ENCODE measurements at regions not wholly inside any gene's neighbourhood (a gene's known extent, or its start where the extent isn't known, plus 50 kb on each side); places are given as distances from the start of the nearest gene placed in this dataset.
A peak's percentile ranks its signal among the peaks of the same experiment; 100 is the strongest.

- peak; percentile 80 for DNase-seq (ENCODE audit: low read depth)
These were observed 69.0 kb upstream of the GGTA1 start for GRCh38 chr9:121568343-121569265.

- no peak for DNase-seq (ENCODE audit: low read depth)
These were observed 69.6 kb upstream of the GGTA1 start for GRCh38 chr9:121569266-121569648.

DNA sequence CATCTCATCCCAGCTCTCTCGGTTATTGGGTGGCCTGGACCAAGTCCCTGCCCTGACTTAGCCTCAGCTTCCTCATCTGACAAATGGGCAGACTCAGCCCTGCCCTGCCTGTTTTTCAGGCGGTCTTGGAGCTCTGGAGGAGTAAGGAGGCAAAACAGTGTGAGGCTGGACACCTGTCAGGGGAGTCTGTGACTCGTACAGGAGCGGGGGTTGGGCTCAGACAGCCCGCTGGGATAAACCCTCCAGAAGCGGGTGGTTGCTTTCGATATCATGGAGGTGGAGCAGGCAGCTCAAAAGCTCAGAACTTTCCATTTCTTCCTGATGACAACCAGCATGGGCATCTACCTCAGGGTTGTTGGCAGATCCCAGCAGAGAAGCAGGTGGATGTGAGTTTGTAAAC lies 72.9 kb upstream of the GGTA1 start:
- no peak for DNase-seq (ENCODE audit: low read depth)

DNA sequence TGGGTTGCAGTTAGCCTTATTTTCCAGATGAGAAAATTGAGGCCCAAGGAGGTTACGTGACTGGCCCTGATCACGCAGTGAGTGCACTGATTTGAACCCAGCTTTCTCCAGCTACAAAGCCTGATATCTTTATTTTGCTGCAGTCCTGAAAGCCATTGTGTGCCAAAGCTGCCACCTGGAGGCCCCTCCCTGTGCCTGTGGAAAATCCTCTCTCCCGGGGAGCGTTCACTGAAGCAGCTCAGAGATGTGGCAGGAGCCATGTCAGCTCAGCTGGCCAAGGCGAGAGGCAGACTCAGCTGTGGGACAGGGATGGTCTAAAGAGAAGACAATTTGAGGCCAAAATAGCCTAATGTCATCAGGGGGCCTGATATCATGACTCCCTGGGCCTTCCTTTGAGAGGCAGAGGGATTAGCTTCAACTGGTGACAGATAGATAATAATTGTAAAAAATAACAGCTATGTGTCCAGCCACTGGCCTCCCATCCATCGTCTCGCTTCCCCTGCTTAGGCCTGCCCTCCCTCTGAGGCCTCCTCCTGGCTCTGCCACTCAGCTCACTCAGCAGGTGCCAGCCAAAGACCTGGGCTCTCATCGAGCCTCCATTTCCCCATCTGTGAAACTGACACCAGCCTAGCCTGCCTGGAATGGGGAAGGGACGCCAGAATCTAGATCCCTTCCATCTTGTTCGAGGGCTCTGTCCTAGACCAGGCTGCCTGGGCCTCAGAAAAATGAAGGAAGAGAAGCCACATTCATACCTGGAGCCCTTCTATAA lies 74.3 kb upstream of the GGTA1 start:
- no peak for DNase-seq (ENCODE audit: low read depth)

DNA sequence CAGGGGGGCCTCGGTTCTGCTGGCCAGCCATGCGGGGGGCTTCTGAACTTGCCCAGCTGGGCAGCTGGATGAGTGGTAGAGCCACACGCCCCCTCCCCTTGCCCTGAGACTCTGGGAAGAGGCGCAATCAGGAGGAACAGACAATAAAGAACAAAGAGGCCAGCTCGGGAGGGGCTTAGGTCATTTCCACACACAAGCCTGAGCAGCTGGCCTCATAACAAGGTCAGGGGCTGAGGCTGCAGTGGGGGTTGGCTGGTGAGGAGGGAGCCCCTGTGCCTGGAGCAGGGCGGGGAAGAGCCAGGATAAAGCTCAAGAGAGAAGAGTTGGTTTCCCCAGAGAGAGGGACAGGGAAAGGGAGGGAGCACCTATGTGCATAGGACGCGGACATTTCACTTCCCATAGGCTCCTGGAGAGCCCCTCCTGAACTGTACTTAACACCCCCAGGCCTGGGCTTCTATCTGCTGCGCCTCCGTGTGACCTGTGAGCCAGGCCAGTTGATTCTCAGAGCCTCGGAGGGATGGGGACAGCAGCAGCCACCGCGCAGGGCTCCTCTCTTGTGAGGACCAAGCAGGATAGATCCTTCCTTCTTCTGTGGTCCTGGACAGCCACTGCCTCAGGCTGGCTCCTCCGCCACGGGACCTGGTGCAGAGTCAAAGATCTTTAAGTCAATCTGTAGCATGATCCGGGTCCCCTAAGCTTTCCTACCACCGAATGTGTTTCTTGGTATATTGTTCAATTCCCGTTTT lies 75.3 kb upstream of the GGTA1 start:
- no peak for DNase-seq (ENCODE audit: low read depth)

DNA sequence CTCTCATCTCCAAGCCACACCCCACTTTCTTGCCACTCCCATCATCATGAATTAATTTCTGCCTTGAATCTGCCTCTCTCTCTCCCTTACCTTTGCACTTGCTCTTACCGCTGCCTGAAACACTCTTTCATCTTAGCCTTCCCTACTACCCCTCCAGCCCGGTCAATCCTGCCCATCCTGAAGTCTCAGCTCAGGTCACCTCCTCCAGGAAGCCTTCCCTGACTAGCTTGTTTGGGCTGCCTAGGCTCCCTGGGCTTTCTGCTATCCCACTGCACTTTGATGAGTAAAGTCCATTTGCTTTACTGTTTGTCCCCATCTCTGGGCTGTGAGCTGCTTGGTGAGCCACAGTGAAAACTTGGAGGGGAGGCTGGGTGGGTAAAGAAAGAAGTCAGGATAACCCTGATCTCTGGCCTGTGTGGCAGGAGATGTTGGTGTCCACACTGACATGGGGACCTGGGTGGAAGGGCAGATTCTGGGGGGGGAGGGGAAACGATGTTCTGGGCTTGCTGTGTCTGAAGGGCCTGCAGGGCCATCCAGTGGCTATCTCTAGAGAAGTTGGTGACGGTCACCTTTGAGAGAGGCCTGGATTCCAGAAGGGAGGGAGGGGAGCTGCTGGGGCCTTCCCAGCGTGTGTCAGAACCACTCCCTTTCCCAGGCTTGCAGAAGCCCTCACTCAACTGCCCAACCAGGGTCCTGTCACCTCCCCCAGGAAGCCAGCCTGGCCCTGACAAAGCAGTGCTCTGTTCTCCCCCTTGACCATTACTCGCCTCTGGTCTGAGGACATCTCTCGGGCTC lies 75.0 kb upstream of the DAB2IP start:
- DNase-seq (ENCODE audit: low read depth): no peak

- no peak for DNase-seq (ENCODE audit: low read depth)
These were observed 74.3 kb upstream of the DAB2IP start for GRCh38 chr9:121577166-121577565.

GRCh38 chr9:121577572-121577971 lies 73.9 kb upstream of the DAB2IP start:
- no peak for DNase-seq (ENCODE audit: low read depth)

GRCh38 chr9:121581786-121582600 lies 69.4 kb upstream of the DAB2IP start:
- DNase-seq (ENCODE audit: low read depth): no peak

- no peak for DNase-seq (ENCODE audit: low read depth)
These were observed 68.8 kb upstream of the DAB2IP start for GRCh38 chr9:121582641-121583040.

DNA sequence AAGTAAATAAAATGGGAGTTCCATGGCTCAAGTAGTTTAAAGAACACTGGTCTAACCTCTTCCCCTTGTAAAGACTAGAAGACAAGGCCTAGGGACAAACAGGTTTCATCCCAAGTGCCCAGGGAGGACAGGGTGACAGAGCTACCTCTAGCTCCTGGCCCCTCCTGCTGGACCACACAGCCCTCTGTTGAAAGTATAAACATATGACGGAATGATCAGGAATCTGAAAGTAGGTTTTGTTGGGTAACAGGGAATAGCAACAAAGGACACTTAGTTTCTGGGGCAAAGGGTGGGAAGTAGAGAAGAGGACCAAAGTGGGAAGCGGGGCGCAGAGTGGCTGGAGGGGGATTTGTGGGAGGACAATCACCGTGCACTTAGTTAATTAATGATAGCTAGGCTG lies 67.0 kb upstream of the DAB2IP start:
- no peak for DNase-seq (ENCODE audit: low read depth)

DNA sequence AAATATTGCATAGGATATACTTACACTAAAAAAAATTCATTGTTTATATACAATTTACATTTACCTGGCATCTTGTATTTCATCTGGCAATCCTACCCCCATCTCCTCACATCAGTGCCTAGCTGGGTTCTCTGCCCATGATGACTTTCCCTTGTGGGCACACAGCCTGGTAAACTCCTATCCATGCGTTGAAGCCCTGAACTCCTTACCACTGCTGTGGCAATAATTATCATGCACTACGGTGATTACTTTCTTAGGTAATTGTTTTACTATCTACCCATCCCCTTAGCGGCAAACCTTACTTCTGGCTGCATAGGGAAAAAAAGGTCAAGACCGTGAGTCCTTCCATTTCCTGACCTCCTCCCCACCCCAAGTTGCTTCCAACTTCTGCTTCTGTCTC lies 63.6 kb upstream of the DAB2IP start:
- DNase-seq (ENCODE audit: low read depth): no peak

DNA sequence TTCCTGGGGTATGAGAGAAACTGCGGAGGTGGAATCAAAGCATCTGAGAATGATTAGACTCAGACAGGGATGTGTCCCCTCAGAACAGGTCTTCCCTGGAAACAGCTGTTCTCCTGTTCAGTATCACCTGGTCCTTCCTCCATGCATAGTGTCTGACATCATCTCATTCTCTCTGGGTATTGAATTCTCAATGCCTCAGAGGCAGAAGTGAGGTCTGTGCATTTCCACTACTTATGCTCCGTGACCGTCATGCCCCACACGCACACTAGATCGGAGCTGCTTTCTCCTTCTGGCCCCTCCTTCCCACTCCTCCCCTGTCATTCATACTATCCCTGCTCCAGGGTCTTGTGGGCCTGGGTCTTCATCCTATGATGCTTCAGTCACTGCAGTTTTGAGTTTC lies 61.4 kb upstream of the DAB2IP start:
- DNase-seq (ENCODE audit: low read depth): no peak

- DNase-seq (ENCODE audit: low read depth): no peak
These were observed 59.2 kb upstream of the DAB2IP start for GRCh38 chr9:121592265-121592664.

DNA sequence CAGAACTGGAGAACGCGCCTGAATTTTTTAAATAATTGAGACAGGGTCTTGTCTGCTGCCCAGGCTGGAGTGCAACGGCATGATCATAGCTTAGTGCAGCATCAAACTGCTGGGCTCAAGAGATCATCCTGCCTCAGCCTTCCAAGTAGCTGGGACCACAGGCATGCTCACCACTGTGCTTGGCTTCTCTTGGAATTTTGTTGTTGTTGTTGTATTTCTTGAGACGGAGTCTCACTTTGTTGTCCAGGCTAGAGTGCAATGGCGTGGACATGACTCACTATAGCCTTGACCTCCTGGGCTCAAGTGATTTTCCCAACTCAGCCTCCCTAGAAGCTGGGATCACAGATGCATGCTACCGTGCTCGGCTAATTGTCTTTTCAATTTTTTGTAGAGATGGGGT lies 58.4 kb upstream of the DAB2IP start:
- no peak for DNase-seq (ENCODE audit: low read depth)

GRCh38 chr9:121596515-121596914 lies 54.9 kb upstream of the DAB2IP start:
- DNase-seq (ENCODE audit: low read depth): no peak

DNA sequence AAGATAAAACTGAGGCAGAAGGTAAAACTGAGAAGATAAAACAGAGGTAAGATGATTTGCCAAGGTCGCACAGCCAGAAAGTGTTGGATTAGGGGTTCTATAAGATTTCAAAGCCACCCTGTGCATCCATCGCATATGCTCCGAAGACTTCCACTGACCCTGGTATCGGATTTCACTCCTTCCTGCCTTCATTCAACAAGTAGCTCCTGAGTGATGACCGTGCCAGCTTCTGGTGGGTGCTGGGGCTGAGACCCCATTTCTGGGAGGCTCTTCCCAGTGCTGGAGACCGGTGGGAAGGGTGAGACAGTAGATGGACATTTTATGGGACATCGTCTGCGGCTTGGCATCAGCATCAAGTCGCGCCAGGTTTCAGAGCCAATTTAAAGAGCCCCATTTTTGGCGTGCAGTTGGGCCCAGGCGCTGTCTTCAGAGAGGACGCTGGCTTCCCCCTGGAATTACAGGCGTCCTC lies 53.7 kb upstream of the DAB2IP start:
- DNase-seq (ENCODE audit: low read depth): no peak

DNA sequence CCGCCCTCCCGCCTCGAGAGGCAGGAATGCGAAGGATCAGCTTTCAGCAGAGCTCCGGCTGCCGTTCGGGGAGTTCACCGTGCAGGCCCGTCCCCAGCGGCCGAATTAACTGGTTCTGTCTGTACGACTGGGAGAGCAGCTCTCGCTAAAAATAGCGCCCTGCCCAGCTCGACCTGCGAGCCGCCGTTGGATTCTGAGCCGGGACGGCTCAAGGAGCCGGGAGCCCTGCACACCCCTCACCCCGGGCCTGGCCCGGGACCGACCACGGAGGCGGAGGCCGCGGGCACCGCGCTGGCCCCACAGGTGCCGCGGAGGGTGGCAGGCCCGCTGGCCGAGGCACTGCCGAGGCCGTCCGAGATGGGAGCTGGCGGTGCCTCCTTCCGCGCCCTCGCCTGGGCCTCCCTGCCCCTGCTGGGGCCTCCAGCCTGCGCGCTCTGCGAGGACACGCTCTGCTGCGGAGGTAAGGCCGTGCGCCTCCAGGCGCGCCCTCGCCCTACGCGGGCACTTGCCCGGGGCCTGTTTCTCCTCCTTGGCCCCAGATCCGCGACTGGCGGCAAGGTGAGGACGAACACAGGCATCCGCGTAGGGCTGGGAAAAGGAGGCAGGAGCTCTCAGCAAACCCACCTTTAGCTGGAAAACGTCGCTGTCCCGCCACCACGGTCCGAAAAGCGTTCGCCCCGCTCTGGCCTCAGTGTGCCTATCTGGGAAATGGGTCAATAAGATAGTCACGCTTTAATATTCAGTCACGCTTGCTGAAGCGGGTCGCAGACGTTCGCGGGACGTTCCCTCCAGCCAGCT lies 53.1 kb upstream of the DAB2IP start:
- DNase-seq (ENCODE audit: low read depth): no peak
